MM.1S (cell line): ENCODE measurements at regions not wholly inside any gene's neighbourhood (a gene's known extent, or its start where the extent isn't known, plus 50 kb on each side); places are given as distances from the start of the nearest gene placed in this dataset.

Source experiments
- DNase-seq: peaks from one replicate; pipeline ENCODE4 v3.0.0-alpha.2; 2015
- H2AFZ ChIP-seq: fragments of 300-600 bp; sonication (generic); 2 replicates; pipeline ENCODE4 v1.6.0; 2016; ENCODE audit warnings: antibody characterized with exemption, low read length
- H3F3A ChIP-seq: fragments of 300-600 bp; sonication (generic); 2 replicates; pipeline ENCODE4 v1.6.1; 2016; ENCODE audit warnings: mild to moderate bottlenecking, antibody characterized with exemption, low read length, moderate library complexity, mixed read lengths; ENCODE audit not compliant: insufficient read depth
- H3K27ac ChIP-seq: fragments of 300-600 bp; sonication (generic); 2 replicates; pipeline ENCODE4 v1.5.1; 2016; ENCODE audit warnings: mild to moderate bottlenecking, low read length
- H3K27me3 ChIP-seq: fragments of 300-600 bp; sonication (generic); replicated peaks from 2 replicates; pipeline ENCODE4 v1.6.0; 2016; ENCODE audit warnings: low read length; ENCODE audit not compliant: insufficient read depth
- H3K36me3 ChIP-seq: fragments of 300-600 bp; sonication (generic); replicated peaks from 2 replicates; pipeline ENCODE4 v1.6.1; 2016; ENCODE audit warnings: mild to moderate bottlenecking, low read length, mixed read lengths; ENCODE audit not compliant: insufficient read depth
- H3K4me1 ChIP-seq: fragments of 300-600 bp; sonication (generic); 2 replicates; pipeline ENCODE4 v1.6.1; 2016; ENCODE audit warnings: low read length, mixed read lengths
- H3K4me2 ChIP-seq: fragments of 300-600 bp; sonication (generic); 2 replicates; pipeline ENCODE4 v1.6.0; 2016; ENCODE audit warnings: low read depth, low read length
- H3K4me3 ChIP-seq: fragments of 300-600 bp; sonication (generic); 2 replicates; pipeline ENCODE4 v1.5.1; 2016; ENCODE audit warnings: low read length, mixed read lengths
- H3K79me2 ChIP-seq: fragments of 300-600 bp; sonication (generic); 2 replicates; pipeline ENCODE4 v1.6.1; 2016; ENCODE audit warnings: mixed run types, low read length, mixed read lengths
- H3K9ac ChIP-seq: fragments of 300-600 bp; sonication (generic); 2 replicates; pipeline ENCODE4 v1.6.1; 2016; ENCODE audit warnings: low read length, mixed read lengths
- H3K9me2 ChIP-seq: fragments of 300-600 bp; sonication (generic); replicated peaks from 2 replicates; pipeline ENCODE4 v1.6.1; 2016; ENCODE audit warnings: mild to moderate bottlenecking, low read length, mixed read lengths; ENCODE audit not compliant: insufficient read depth
- H3K9me3 ChIP-seq: fragments of 300-600 bp; sonication (generic); replicated peaks from 2 replicates; pipeline ENCODE4 v1.6.1; 2016; ENCODE audit warnings: mild to moderate bottlenecking, low read length, mixed read lengths; ENCODE audit not compliant: insufficient read depth
- H4K20me1 ChIP-seq: fragments of 300-600 bp; sonication (generic); 2 replicates; pipeline ENCODE4 v1.6.1; 2016; ENCODE audit warnings: mild to moderate bottlenecking, low read length, moderate library complexity, mixed read lengths; ENCODE audit not compliant: insufficient read depth
- CTCF ChIP-seq: fragments of 300-600 bp; sonication (generic); IDR thresholded peaks from 2 replicates; pipeline ENCODE4 v1.5.1; 2016; ENCODE audit warnings: antibody characterized with exemption, low read length, mixed read lengths
- EZH2 ChIP-seq: fragments of 300-600 bp; sonication (generic); optimal IDR thresholded peaks from 2 replicates; pipeline ENCODE3; 2017; ENCODE audit warnings: low read depth, mild to moderate bottlenecking, antibody characterized with exemption, low read length, mixed read lengths
- EZH2phosphoT487 ChIP-seq: fragments of 300-600 bp; sonication (generic); IDR thresholded peaks from 2 replicates; pipeline ENCODE4 v1.6.1; 2018; ENCODE audit warnings: antibody characterized with exemption, low read length

GRCh38 chr14:31969699-31970240, 107.3 kb upstream of the ARHGAP5 start:
- Histone ChIP-seq H3K27ac (no peak overlapping the region), H3K4me3 (no peak overlapping the region), H3K36me3 (no peaks in the 10 kb centered on the region), H4K20me1 (no peaks in the 10 kb centered on the region), H2AFZ (no peak overlapping the region), H3K79me2 (no peaks in the 10 kb centered on the region), H3K4me1 (0 out of 2 replicates have a peak, but pooled peaks cover 8% of the 10 kb centered on the region), H3K4me2 (no peak overlapping the region), H3K9me2 (no peaks in the 10 kb centered on the region), H3F3A (no peaks in the 10 kb centered on the region), H3K9me3 (no peaks in the 10 kb centered on the region), H3K27me3 (no peaks in the 10 kb centered on the region), H3K9ac (no peak overlapping the region)
- DNase-seq: no peak
- TF ChIP-seq EZH2 (no peak), EZH2phosphoT487 (no peak), CTCF (no peak)

- H3K27me3 ChIP-seq: no peaks in the 10 kb centered on the region
- H3K4me1 ChIP-seq: 0 out of 2 replicates have a peak, but pooled peaks cover 8% of the 10 kb centered on the region
- no peaks in the 10 kb centered on the region for H4K20me1 ChIP-seq
- no peaks in the 10 kb centered on the region for H3K9me3 ChIP-seq
- no peak overlapping the region for H3K27ac ChIP-seq
- TF ChIP-seq EZH2 (no peak), CTCF (no peak), EZH2phosphoT487 (no peak)
- H3K4me3 ChIP-seq: no peak overlapping the region
- H3K9me2 ChIP-seq: no peaks in the 10 kb centered on the region
- DNase-seq: no peak
- H3F3A ChIP-seq: no peaks in the 10 kb centered on the region
- H3K36me3 ChIP-seq: no peaks in the 10 kb centered on the region
- H3K79me2 ChIP-seq: no peaks in the 10 kb centered on the region
- H2AFZ ChIP-seq: no peak overlapping the region
- H3K9ac ChIP-seq: no peak overlapping the region
- no peak overlapping the region for H3K4me2 ChIP-seq
These were observed 106.4 kb upstream of the ARHGAP5 start for GRCh38 chr14:31970744-31971143.

GRCh38 chr14:31971612-31972011, 105.5 kb upstream of the ARHGAP5 start:
- Histone ChIP-seq H4K20me1 (no peaks in the 10 kb centered on the region), H3K9ac (no peak overlapping the region), H3K4me2 (no peak overlapping the region), H3F3A (no peaks in the 10 kb centered on the region), H3K27me3 (no peaks in the 10 kb centered on the region), H3K9me2 (no peaks in the 10 kb centered on the region), H3K79me2 (no peaks in the 10 kb centered on the region), H2AFZ (no peak overlapping the region), H3K36me3 (no peaks in the 10 kb centered on the region), H3K4me1 (0 out of 2 replicates have a peak, but pooled peaks cover 8% of the 10 kb centered on the region), H3K27ac (no peak overlapping the region), H3K9me3 (no peaks in the 10 kb centered on the region), H3K4me3 (no peak overlapping the region)
- TF ChIP-seq EZH2: no peak
- TF ChIP-seq EZH2phosphoT487: no peak
- no peak for TF ChIP-seq CTCF
- DNase-seq: no peak
